ENCODE measurements at regions not wholly inside any gene's neighbourhood (a gene's known extent, or its start where the extent isn't known, plus 50 kb on each side); places are given as distances from the start of the nearest gene placed in this dataset.

DNA sequence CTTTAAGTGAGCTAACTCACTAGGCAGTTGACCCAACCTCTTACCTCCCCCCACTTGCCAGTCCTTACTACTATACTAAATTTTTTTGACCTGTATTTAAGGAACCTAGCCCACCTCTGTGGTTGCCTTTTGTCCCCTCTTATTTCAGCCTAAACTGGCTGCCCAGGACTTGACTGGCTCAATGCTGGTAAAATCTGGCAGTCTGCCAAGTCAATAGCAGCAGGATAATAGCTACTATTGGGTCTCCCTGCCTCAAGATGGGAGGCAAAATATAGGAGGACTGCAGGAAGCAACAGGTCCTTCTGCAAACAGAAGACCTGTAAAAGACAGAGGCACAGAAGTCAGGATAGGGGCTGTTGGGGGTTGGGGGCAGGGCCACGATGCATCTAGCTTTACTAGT lies 144.2 kb upstream of the POGK start:
- Histone ChIP-seq H3K79me2 (ENCODE audit: control insufficient read depth in 1 of 2, insufficient read depth in 2 of 2, low read length in 2 of 2) (no peaks in the 10 kb centered on the region), H2BK120ac (replicated peaks; ENCODE audit: low read depth, low read length) (no peak overlapping the region), H2AK5ac (ENCODE audit: low read depth, low read length) (no peak overlapping the region), H4K8ac (ENCODE audit: extremely low read depth, insufficient read depth, low read length) (no peak overlapping the region), H3K23ac (ENCODE audit: insufficient read length) (no peak overlapping the region), H3K9me3 (ENCODE audit: insufficient read depth in 2 of 2, low read depth in 1 of 2, low read length in 1 of 2) (no peaks in the 10 kb centered on the region), H3K9ac (replicated peaks in 1 of 4; ENCODE audit: extremely low read depth in 1 of 4, low read depth in 3 of 4, low read length in 3 of 4) (no peak overlapping the region), H3K14ac (ENCODE audit: insufficient read length) (no peak overlapping the region), H3K18ac (ENCODE audit: extremely low read depth, low read length) (no peak overlapping the region), H3K36me3 (ENCODE audit: control insufficient read depth in 2 of 4, insufficient read depth in 4 of 4, low read length in 3 of 4) (no peaks in the 10 kb centered on the region), H4K5ac (ENCODE audit: insufficient read length, low read depth, low read length) (no peak overlapping the region), H2BK5ac (ENCODE audit: low read depth, low read length) (no peak overlapping the region), H2BK15ac (ENCODE audit: low read length) (no peak overlapping the region), H4K20me1 (replicated peaks in 1 of 2; ENCODE audit: control insufficient read depth in 1 of 2, insufficient read depth in 2 of 2, low read length in 2 of 2) (no peaks in the 10 kb centered on the region), H3K56ac (replicated peaks; ENCODE audit: insufficient read length, low read depth, low read length) (no peak overlapping the region), H3K23me2 (ENCODE audit: low read depth, low read length) (no peaks in the 10 kb centered on the region), H3K4ac (replicated peaks; ENCODE audit: insufficient read length, low read depth, low read length) (no peak overlapping the region), H2BK12ac (ENCODE audit: low read depth, low read length) (no peak overlapping the region), H2BK20ac (ENCODE audit: low read length) (no peak overlapping the region), H3K79me1 (ENCODE audit: low read depth, low read length) (no peaks in the 10 kb centered on the region), H3K4me3 (ENCODE audit: extremely low read depth in 1 of 4, insufficient read depth in 2 of 4, low read depth in 3 of 4, low read length in 4 of 4) (no peak overlapping the region), H3K4me1 (replicated peaks in 1 of 4; ENCODE audit: control insufficient read depth in 3 of 4, insufficient read depth in 4 of 4, low read length in 3 of 4) (no peaks in the 10 kb centered on the region), H2AFZ (ENCODE audit: low read length) (no peak overlapping the region), H3K27me3 (replicated peaks in 1 of 4; ENCODE audit: control insufficient read depth in 3 of 4, extremely low read depth in 1 of 4, insufficient read depth in 3 of 4, low read length in 3 of 4) (no peaks in the 10 kb centered on the region), H3K4me2 (ENCODE audit: insufficient read depth in 1 of 2, low read depth in 2 of 2, low read length in 2 of 2) (no peak overlapping the region), H4K91ac (replicated peaks; ENCODE audit: insufficient read length, low read length) (no peak overlapping the region), H3K27ac (ENCODE audit: low read depth, low read length) (no peak overlapping the region)
- no peak for TF ChIP-seq CTBP2 (IDR thresholded peaks at IDR 0.05; ENCODE audit: borderline replicate concordance, insufficient read depth, insufficient read length, low read length)
- no peak for TF ChIP-seq BCL11A (IDR thresholded peaks at IDR 0.05; ENCODE audit: low read depth in 2 of 2, low read length in 2 of 2)
- no peak for TF ChIP-seq ASH2L (IDR thresholded peaks at IDR 0.05; ENCODE audit: low read length)
- TF ChIP-seq KDM5A (IDR thresholded peaks at IDR 0.05; ENCODE audit: low read length), result no peak
- no peak for TF ChIP-seq CEBPB (IDR thresholded peaks at IDR 0.05; ENCODE audit: low read depth, low read length)
- TF ChIP-seq, protein P1, sequence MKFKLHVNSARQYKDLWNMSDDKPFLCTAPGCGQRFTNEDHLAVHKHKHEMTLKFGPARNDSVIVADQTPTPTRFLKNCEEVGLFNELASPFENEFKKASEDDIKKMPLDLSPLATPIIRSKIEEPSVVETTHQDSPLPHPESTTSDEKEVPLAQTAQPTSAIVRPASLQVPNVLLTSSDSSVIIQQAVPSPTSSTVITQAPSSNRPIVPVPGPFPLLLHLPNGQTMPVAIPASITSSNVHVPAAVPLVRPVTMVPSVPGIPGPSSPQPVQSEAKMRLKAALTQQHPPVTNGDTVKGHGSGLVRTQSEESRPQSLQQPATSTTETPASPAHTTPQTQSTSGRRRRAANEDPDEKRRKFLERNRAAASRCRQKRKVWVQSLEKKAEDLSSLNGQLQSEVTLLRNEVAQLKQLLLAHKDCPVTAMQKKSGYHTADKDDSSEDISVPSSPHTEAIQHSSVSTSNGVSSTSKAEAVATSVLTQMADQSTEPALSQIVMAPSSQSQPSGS (IDR thresholded peaks at IDR 0.05; ENCODE audit: low read length), result no peak
- POLR2A ChIA-PET (ENCODE audit: partially characterized antibody), result no interaction called here
- 88% methylated on average over 1 of the region's 1 CpG; no CpG with 5 or more reads in 1 of the 2 experiments for WGBS, 2 experiments (ENCODE audit: extremely low coverage in 1 of 2, insufficient coverage in 1 of 2, insufficient read length in 1 of 2, insufficient replicate concordance in 2 of 2, low coverage in 1 of 2, low lambda C conversion rate in 2 of 2, missing lambda C conversion rate in 1 of 2)
- CTCF ChIA-PET (ENCODE audit: partially characterized antibody), result no interaction called here
- FAIRE-seq, result no peak
- no peak for DNase-seq (ENCODE audit: low read depth in 1 of 2, low spot score in 2 of 2)

Measured in H1 (cell line).